Hepatocyte (in vitro differentiated cells): ENCODE measurements at regions not wholly inside any gene's neighbourhood (a gene's known extent, or its start where the extent isn't known, plus 50 kb on each side); places are given as distances from the start of the nearest gene placed in this dataset.

Experiments
- DNase-seq: peaks from one replicate; pipeline ENCODE4 v3.0.0-alpha.2; 2016; ENCODE audit warnings: low spot score
- H2AFZ ChIP-seq: fragments of 200-600 bp; sonication (generic); 2 replicates; pipeline ENCODE4 v1.6.0; 2016; ENCODE audit warnings: antibody characterized with exemption, mild to moderate bottlenecking
- H3K27ac ChIP-seq: fragments of 200-600 bp; sonication (generic); 2 replicates; pipeline ENCODE4 v1.5.1; 2016; ENCODE audit warnings: mild to moderate bottlenecking
- H3K27me3 ChIP-seq: fragments of 200-600 bp; sonication (generic); 2 replicates; pipeline ENCODE4 v1.6.1; 2016
- H3K36me3 ChIP-seq: fragments of 200-600 bp; sonication (generic); replicated peaks from 2 replicates; pipeline ENCODE4 v1.5.1; 2016; ENCODE audit warnings: low read depth; ENCODE audit not compliant: insufficient read depth
- H3K4me1 ChIP-seq: fragments of 200-600 bp; sonication (generic); 2 replicates; pipeline ENCODE4 v1.5.1; 2016; ENCODE audit warnings: mild to moderate bottlenecking, moderate library complexity; ENCODE audit not compliant: insufficient read depth
- H3K4me2 ChIP-seq: fragments of 200-600 bp; sonication (generic); 2 replicates; pipeline ENCODE4 v1.6.0; 2016
- H3K4me3 ChIP-seq: fragments of 200-600 bp; sonication (generic); 2 replicates; pipeline ENCODE4 v1.5.1; 2016; ENCODE audit warnings: mild to moderate bottlenecking
- H3K79me2 ChIP-seq: fragments of 200-600 bp; sonication (generic); 2 replicates; pipeline ENCODE4 v1.6.0; 2017; ENCODE audit warnings: mild to moderate bottlenecking
- H3K9me2 ChIP-seq: fragments of 200-600 bp; sonication (generic); replicated peaks from 2 replicates; pipeline ENCODE4 v1.6.0; 2017; ENCODE audit warnings: mild to moderate bottlenecking; ENCODE audit not compliant: insufficient read depth
- H3K9me3 ChIP-seq: fragments of 200-600 bp; sonication (generic); 2 replicates; pipeline ENCODE4 v1.5.1; 2016; ENCODE audit warnings: low read depth, mild to moderate bottlenecking
- H4K20me1 ChIP-seq: fragments of 200-600 bp; sonication (generic); 2 replicates; pipeline ENCODE4 v1.6.0; 2016; ENCODE audit warnings: mild to moderate bottlenecking; ENCODE audit not compliant: insufficient read depth, poor library complexity, severe bottlenecking
- EZH2 ChIP-seq: fragments of 200-600 bp; sonication (generic); IDR thresholded peaks from 2 replicates; pipeline ENCODE4 v1.6.1; 2016; ENCODE audit warnings: antibody characterized with exemption, mild to moderate bottlenecking, borderline replicate concordance
- EZH2phosphoT487 ChIP-seq: fragments of 200-600 bp; sonication (generic); IDR thresholded peaks from one replicate; pipeline ENCODE4 v1.6.1; 2018; ENCODE audit warnings: antibody characterized with exemption, mild to moderate bottlenecking, low read depth, moderate library complexity; ENCODE audit not compliant: unreplicated experiment, severe bottlenecking
- WGBS: methylation state at CpG from one replicate; pipeline ENCODE4 v1.1.6; 2016; ENCODE audit warnings: low lambda C conversion rate; ENCODE audit errors: missing lambda C conversion rate; 5-methylcytosine and 5-hydroxymethylcytosine counted together
- TF ChIP-seq, protein P1 (sequence below): fragments of 200-600 bp; sonication (generic); IDR thresholded peaks from 2 replicates; pipeline ENCODE4 v1.5.1; 2016; ENCODE audit warnings: antibody characterized with exemption, mild to moderate bottlenecking; ENCODE audit not compliant: poor library complexity

DNA sequence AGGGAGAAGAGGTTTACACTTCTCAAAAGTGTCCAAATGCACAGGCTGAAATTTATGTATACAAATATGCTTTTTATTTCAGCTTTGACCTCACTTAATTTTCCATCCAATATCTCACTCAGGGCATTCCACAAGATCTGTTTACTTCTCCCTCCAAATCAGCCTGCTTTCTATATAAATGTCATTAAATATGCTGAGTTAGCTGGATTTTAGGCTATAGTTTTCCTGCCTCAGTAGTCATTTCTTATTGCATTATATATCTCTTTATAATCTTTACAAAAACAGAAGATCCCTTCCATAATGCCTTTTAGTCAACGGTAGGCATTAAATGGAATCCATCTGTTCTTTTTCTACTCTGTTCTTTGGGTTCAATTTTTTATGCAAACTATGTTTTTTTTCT, 71.7 kb upstream of the KCND2 start:
- no peaks in the 10 kb centered on the region for H3K36me3 ChIP-seq
- H2AFZ ChIP-seq, result no peak overlapping the region
- WGBS, result 74% methylated on average over 1 of the region's 1 CpG
- no peaks in the 10 kb centered on the region for H3K4me1 ChIP-seq
- no peaks in the 10 kb centered on the region for H3K9me2 ChIP-seq
- no peak overlapping the region for H3K4me3 ChIP-seq
- DNase-seq, result no peak
- TF ChIP-seq EZH2 (no peak), EZH2phosphoT487 (no peak)
- TF ChIP-seq, protein P1, sequence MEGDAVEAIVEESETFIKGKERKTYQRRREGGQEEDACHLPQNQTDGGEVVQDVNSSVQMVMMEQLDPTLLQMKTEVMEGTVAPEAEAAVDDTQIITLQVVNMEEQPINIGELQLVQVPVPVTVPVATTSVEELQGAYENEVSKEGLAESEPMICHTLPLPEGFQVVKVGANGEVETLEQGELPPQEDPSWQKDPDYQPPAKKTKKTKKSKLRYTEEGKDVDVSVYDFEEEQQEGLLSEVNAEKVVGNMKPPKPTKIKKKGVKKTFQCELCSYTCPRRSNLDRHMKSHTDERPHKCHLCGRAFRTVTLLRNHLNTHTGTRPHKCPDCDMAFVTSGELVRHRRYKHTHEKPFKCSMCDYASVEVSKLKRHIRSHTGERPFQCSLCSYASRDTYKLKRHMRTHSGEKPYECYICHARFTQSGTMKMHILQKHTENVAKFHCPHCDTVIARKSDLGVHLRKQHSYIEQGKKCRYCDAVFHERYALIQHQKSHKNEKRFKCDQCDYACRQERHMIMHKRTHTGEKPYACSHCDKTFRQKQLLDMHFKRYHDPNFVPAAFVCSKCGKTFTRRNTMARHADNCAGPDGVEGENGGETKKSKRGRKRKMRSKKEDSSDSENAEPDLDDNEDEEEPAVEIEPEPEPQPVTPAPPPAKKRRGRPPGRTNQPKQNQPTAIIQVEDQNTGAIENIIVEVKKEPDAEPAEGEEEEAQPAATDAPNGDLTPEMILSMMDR, result no peak
- no peaks in the 10 kb centered on the region for H3K79me2 ChIP-seq
- no peaks in the 10 kb centered on the region for H3K27me3 ChIP-seq
- no peak overlapping the region for H3K27ac ChIP-seq
- H4K20me1 ChIP-seq, result no peaks in the 10 kb centered on the region
- H3K4me2 ChIP-seq, result no peak overlapping the region
- H3K9me3 ChIP-seq, result no peaks in the 10 kb centered on the region

DNA sequence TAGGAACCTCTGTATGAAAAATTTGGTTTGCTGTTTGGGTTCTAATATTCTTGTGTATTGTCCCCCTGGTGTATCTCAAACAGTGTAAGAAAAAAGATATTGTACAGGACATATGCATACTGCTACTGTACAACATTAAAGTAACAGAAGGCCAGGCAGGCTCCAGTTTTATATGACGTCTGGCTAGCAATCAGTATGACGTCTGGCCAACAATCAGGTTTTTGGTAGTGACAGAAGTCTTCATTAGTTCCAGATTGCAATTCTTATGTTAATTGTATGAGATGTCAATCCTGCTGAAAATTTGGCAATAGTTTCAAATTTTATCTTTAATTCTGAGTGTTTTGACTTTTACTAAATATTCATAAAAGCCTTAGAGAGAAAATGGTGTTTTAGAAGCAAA, 67.9 kb upstream of the KCND2 start:
- H3K36me3 ChIP-seq, result no peaks in the 10 kb centered on the region
- DNase-seq, result no peak
- no peaks in the 10 kb centered on the region for H3K79me2 ChIP-seq
- H3K27ac ChIP-seq, result no peak overlapping the region
- no peaks in the 10 kb centered on the region for H3K9me2 ChIP-seq
- no peaks in the 10 kb centered on the region for H3K4me1 ChIP-seq
- no peak overlapping the region for H2AFZ ChIP-seq
- no peaks in the 10 kb centered on the region for H3K9me3 ChIP-seq
- 66% methylated on average over 2 of the region's 2 CpGs for WGBS
- H3K4me3 ChIP-seq, result no peak overlapping the region
- H3K4me2 ChIP-seq, result no peak overlapping the region
- H3K27me3 ChIP-seq, result no peaks in the 10 kb centered on the region
- TF ChIP-seq EZH2phosphoT487 (no peak), EZH2 (no peak)
- TF ChIP-seq, protein P1, result no peak
- H4K20me1 ChIP-seq, result no peaks in the 10 kb centered on the region

DNA sequence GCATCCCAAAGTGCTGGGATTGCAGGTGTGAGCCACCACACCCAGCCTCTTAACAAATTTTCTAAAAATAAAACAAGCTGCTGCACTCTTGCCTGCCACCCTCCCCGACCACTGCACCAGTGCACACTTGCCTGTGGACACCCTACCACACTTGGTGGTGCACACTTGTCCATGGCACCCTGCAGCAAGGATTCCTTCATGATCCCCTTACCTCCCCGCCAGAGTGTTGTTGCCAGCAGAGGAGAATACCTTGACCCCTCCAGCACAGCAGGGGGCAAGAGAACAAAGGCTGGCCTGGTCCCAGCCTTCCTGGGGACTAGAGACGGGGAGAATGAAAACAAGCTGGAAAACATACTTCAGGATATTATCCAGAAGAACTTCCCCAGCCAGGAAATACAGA, 65.9 kb upstream of the KCND2 start:
- H3K4me2 ChIP-seq, result no peak overlapping the region
- H4K20me1 ChIP-seq, result no peaks in the 10 kb centered on the region
- WGBS, result 78% methylated on average over 3 of the region's 3 CpGs
- H3K4me1 ChIP-seq, result no peaks in the 10 kb centered on the region
- H3K4me3 ChIP-seq, result no peak overlapping the region
- DNase-seq, result no peak
- H2AFZ ChIP-seq, result no peak overlapping the region
- TF ChIP-seq EZH2 (no peak), EZH2phosphoT487 (no peak)
- TF ChIP-seq, protein P1, result no peak
- no peaks in the 10 kb centered on the region for H3K9me3 ChIP-seq
- no peaks in the 10 kb centered on the region for H3K36me3 ChIP-seq
- H3K27ac ChIP-seq, result no peak overlapping the region
- H3K27me3 ChIP-seq, result no peaks in the 10 kb centered on the region
- no peaks in the 10 kb centered on the region for H3K79me2 ChIP-seq
- no peaks in the 10 kb centered on the region for H3K9me2 ChIP-seq

DNA sequence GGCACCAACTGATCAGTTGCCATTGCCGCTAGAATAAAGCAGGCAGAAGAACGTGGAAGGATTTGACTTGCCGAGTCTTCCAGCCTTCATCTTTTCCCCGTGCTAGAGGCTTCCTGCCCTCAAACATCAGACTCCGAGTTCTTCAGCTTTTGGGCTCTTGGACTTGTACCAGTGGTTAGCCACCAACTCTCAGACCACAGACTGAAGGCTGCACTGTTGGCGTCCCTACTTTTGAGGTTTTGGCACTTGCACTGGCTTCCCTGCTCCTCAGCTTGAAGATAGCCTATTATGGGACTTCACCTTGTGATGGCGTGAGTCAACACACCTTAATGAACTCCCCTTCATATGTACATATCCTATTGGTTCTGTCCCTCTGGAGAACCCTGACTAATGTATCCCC, 57.3 kb upstream of the KCND2 start:
- H3K4me1 ChIP-seq, result no peaks in the 10 kb centered on the region
- H3K36me3 ChIP-seq, result no peaks in the 10 kb centered on the region
- H3K9me3 ChIP-seq, result no peaks in the 10 kb centered on the region
- no peaks in the 10 kb centered on the region for H3K9me2 ChIP-seq
- TF ChIP-seq EZH2 (no peak), EZH2phosphoT487 (no peak)
- TF ChIP-seq, protein P1, result no peak
- 95% methylated on average over 7 of the region's 7 CpGs for WGBS
- no peaks in the 10 kb centered on the region for H3K79me2 ChIP-seq
- H3K4me2 ChIP-seq, result no peak overlapping the region
- H3K27ac ChIP-seq, result no peak overlapping the region
- DNase-seq, result no peak
- H4K20me1 ChIP-seq, result no peaks in the 10 kb centered on the region
- no peak overlapping the region for H3K4me3 ChIP-seq
- H2AFZ ChIP-seq, result no peak overlapping the region
- no peaks in the 10 kb centered on the region for H3K27me3 ChIP-seq
